HuH-7.5 (cell line): ENCODE measurements at regions not wholly inside any gene's neighbourhood (a gene's known extent, or its start where the extent isn't known, plus 50 kb on each side); places are given as distances from the start of the nearest gene placed in this dataset.

Source experiments
- DNase-seq: peaks from one replicate; pipeline ENCODE4 v3.0.0; 2011; ENCODE audit warnings: low spot score

GRCh38 chr12:75725521-75726111 lies 214.2 kb upstream of the KRR1 start:
- DNase-seq: no peak

GRCh38 chr12:75724928-75725312 lies 213.5 kb upstream of the KRR1 start:
- no peak for DNase-seq

- no peak for DNase-seq
These were observed 213.0 kb upstream of the KRR1 start for GRCh38 chr12:75724307-75724927.

- no peak for DNase-seq
These were observed 211.3 kb upstream of the KRR1 start for GRCh38 chr12:75722714-75723200.

- no peak for DNase-seq
These were observed 210.4 kb upstream of the KRR1 start for GRCh38 chr12:75721796-75722195.

- no peak for DNase-seq
These were observed 209.6 kb upstream of the KRR1 start for GRCh38 chr12:75720812-75721641.

- DNase-seq: no peak
These were observed 206.5 kb upstream of the KRR1 start for GRCh38 chr12:75717902-75718301.

GRCh38 chr12:75716291-75717025 lies 205.0 kb upstream of the KRR1 start:
- no peak for DNase-seq

GRCh38 chr12:75715682-75716081 lies 204.3 kb upstream of the KRR1 start:
- DNase-seq: no peak

- DNase-seq: no peak
These were observed 203.9 kb upstream of the KRR1 start for GRCh38 chr12:75715323-75715644.

- DNase-seq: no peak
These were observed 203.3 kb upstream of the KRR1 start for GRCh38 chr12:75714462-75715322.

GRCh38 chr12:75713434-75713833 lies 202.0 kb upstream of the KRR1 start:
- DNase-seq: no peak

GRCh38 chr12:75712223-75712622 lies 200.8 kb upstream of the KRR1 start:
- no peak for DNase-seq

GRCh38 chr12:75711271-75711670 lies 199.9 kb upstream of the KRR1 start:
- DNase-seq: no peak

GRCh38 chr12:75710361-75711069 lies 199.1 kb upstream of the KRR1 start:
- no peak for DNase-seq

- no peak for DNase-seq
These were observed 198.1 kb upstream of the KRR1 start for GRCh38 chr12:75709503-75709902.

- no peak for DNase-seq
These were observed 197.4 kb upstream of the KRR1 start for GRCh38 chr12:75708802-75709201.

- no peak for DNase-seq
These were observed 196.6 kb upstream of the KRR1 start for GRCh38 chr12:75707983-75708382.

- DNase-seq: no peak
These were observed 195.6 kb upstream of the KRR1 start for GRCh38 chr12:75706786-75707605.
